Endothelial cell of umbilical vein (primary cell): ENCODE measurements at regions not wholly inside any gene's neighbourhood (a gene's known extent, or its start where the extent isn't known, plus 50 kb on each side); places are given as distances from the start of the nearest gene placed in this dataset.

Experiments
- BruUV-seq: library from RNA; stranded (reverse); fragments of 400-500 nt; replicated peaks from 2 replicates; lab custom pipeline; 2021; lab: Mats Ljungman, UMichigan
- CTCF ChIA-PET: fragments of 300-600, 350-600 bp; sonication (Branson Sonifier 250); formaldehyde crosslinking; loops from one replicate; lab custom pipeline; 2021; ENCODE audit warnings: antibody characterized with exemption, inconsistent platforms; lab: Charles Lee
- POLR2A ChIA-PET: fragments of 300-600, 350-600 bp; sonication (Branson Sonifier 250); formaldehyde crosslinking; loops from one replicate; lab custom pipeline; 2021; ENCODE audit warnings: antibody characterized with exemption, inconsistent platforms; lab: Charles Lee
- DNase-seq: peaks from one replicate; pipeline ENCODE4 v3.0.0-alpha.2; 2011; ENCODE audit warnings: low read depth, low spot score
- FAIRE-seq: peaks from 2 replicates; lab custom pipeline; 2011; peaks lifted over from hg19 to GRCh38; lab: Jason Lieb, UNC
- H2AFZ ChIP-seq: 2 replicates; pipeline ENCODE4 v1.6.0; 2012; ENCODE audit warnings: low read depth, low read length, control low read depth, inconsistent platforms
- H3K27ac ChIP-seq: 2 replicates; pipeline ENCODE4 v1.5.1; 2011; ENCODE audit warnings: low read depth, mild to moderate bottlenecking, control low read depth, low read length, moderate library complexity; ENCODE audit not compliant: insufficient read depth
- H3K27me3 ChIP-seq, 2 experiments: 2 replicates each; pipeline versions ENCODE4 v1.6.0 to v1.6.1; 2011; ENCODE audit warnings: low read length in 2 of 2, mixed read lengths in 1 of 2; ENCODE audit not compliant: control insufficient read depth in 2 of 2, insufficient read depth in 2 of 2
- H3K36me3 ChIP-seq, 2 experiments: 2 replicates in 1 of 2; 3 replicates in 1 of 2; pipeline ENCODE4 v1.5.1; 2011; ENCODE audit warnings: low read length in 2 of 2, mild to moderate bottlenecking in 1 of 2, moderate library complexity in 1 of 2; ENCODE audit not compliant: control insufficient read depth in 2 of 2, insufficient read depth in 2 of 2; ENCODE audit errors: extremely low read depth in 1 of 2
- H3K4me1 ChIP-seq: 3 replicates; pipeline ENCODE4 v1.5.1; 2011; ENCODE audit warnings: mild to moderate bottlenecking, low read length; ENCODE audit not compliant: control insufficient read depth, insufficient read depth; ENCODE audit errors: extremely low read depth
- H3K4me2 ChIP-seq: 2 replicates; pipeline ENCODE4 v1.6.1; 2011; ENCODE audit warnings: low read length, control low read depth, mixed read lengths; ENCODE audit not compliant: insufficient read depth
- H3K4me3 ChIP-seq, 3 experiments: fragments of 200-600 bp in 1 of 3; sonication (generic), shearing (Covaris generic) in 1 of 3; replicated peaks in 1 of 3; 2 replicates each; pipeline ENCODE4 v1.5.1; 2011 to 2016; ENCODE audit warnings: control low read depth in 3 of 3, low read length in 3 of 3, mild to moderate bottlenecking in 2 of 3, inconsistent platforms in 1 of 3, low read depth in 1 of 3, moderate library complexity in 1 of 3; ENCODE audit not compliant: insufficient read depth in 1 of 3
- H3K79me2 ChIP-seq: 2 replicates; pipeline ENCODE4 v1.6.0; 2012; ENCODE audit warnings: low read length, inconsistent platforms; ENCODE audit not compliant: control insufficient read depth, insufficient read depth
- H3K9ac ChIP-seq: replicated peaks from 2 replicates; pipeline ENCODE3; 2011; ENCODE audit warnings: low read length, control low read depth; ENCODE audit not compliant: insufficient read depth; ENCODE audit errors: extremely low read depth
- H3K9me1 ChIP-seq: replicated peaks from 3 replicates; pipeline ENCODE4 v1.6.0; 2011; ENCODE audit warnings: mild to moderate bottlenecking, low read length; ENCODE audit not compliant: control insufficient read depth, insufficient read depth; ENCODE audit errors: extremely low read depth
- H3K9me3 ChIP-seq: replicated peaks from 2 replicates; pipeline ENCODE4 v1.5.1; 2012; ENCODE audit warnings: low read length, inconsistent platforms; ENCODE audit not compliant: control insufficient read depth, insufficient read depth
- H4K20me1 ChIP-seq: replicated peaks from 2 replicates; pipeline ENCODE3; 2011; ENCODE audit warnings: mild to moderate bottlenecking, low read length; ENCODE audit not compliant: control insufficient read depth, insufficient read depth; ENCODE audit errors: extremely low read depth
- EZH2 ChIP-seq: IDR thresholded peaks from 2 replicates; pipeline ENCODE4 v1.6.1; 2012; ENCODE audit warnings: borderline replicate concordance, low read depth, mild to moderate bottlenecking, moderate library complexity, low read length, inconsistent platforms; ENCODE audit not compliant: severe bottlenecking
- FOS ChIP-seq: IDR thresholded peaks from 2 replicates; pipeline ENCODE4 v1.6.1; 2011; ENCODE audit warnings: mild to moderate bottlenecking, low read length, moderate library complexity, borderline replicate concordance; ENCODE audit not compliant: insufficient read depth
- GATA2 ChIP-seq: IDR thresholded peaks from 2 replicates; pipeline ENCODE4 v1.7.0; 2011; ENCODE audit warnings: low read depth, mild to moderate bottlenecking, moderate library complexity, mixed read lengths, low read length; ENCODE audit not compliant: insufficient read length, insufficient read depth
- JUN ChIP-seq: IDR thresholded peaks from 2 replicates; pipeline ENCODE4 v1.6.1; 2011; ENCODE audit warnings: borderline replicate concordance, low read depth; ENCODE audit not compliant: insufficient read length, insufficient read depth
- MYC ChIP-seq: IDR thresholded peaks from one replicate; pipeline ENCODE4 v1.6.1; 2011; ENCODE audit warnings: mild to moderate bottlenecking, low read depth, low read length
- POLR2A ChIP-seq: IDR thresholded peaks from 2 replicates; pipeline ENCODE4 v1.6.1; 2012; ENCODE audit warnings: low read depth, mild to moderate bottlenecking, control low read depth, low read length
- POLR2AphosphoS5 ChIP-seq: IDR thresholded peaks from 2 replicates; pipeline ENCODE4 v1.6.1; 2012; ENCODE audit warnings: low read depth, mild to moderate bottlenecking, control low read depth, low read length, moderate library complexity; ENCODE audit not compliant: insufficient read depth
- dilution Hi-C: fragments of 300-500 bp; cut with MboI; formaldehyde crosslinking; loops from one replicate; pipeline ENCODE4 v1.15.0; 2019; ENCODE audit warnings: low sequenced_read_pairs; ENCODE audit not compliant: extremely low pct_ligation_motif_present
- intact Hi-C: fragments of 100-400 bp; cut with micrococcal nuclease; formaldehyde crosslinking; loops from one replicate; pipeline ENCODE4 v1.10.0; 2022
- TF ChIP-seq, protein P1 (sequence below), 2 donors: IDR thresholded peaks; 1 replicate in 1 of 2; 2 replicates in 1 of 2; pipeline ENCODE4 v1.5.1; 2011; ENCODE audit warnings: low read length in 2 of 2, mild to moderate bottlenecking in 2 of 2, moderate library complexity in 2 of 2, control low read depth in 1 of 2, inconsistent platforms in 1 of 2, low read depth in 1 of 2; ENCODE audit not compliant: insufficient read depth in 1 of 2; ENCODE audit errors: extremely low read depth in 1 of 2
- TF ChIP-seq, protein P2 (sequence below): IDR thresholded peaks from 2 replicates; pipeline ENCODE4 v1.6.1; 2011; ENCODE audit not compliant: insufficient read depth, insufficient read length

GRCh38 chr10:78405231-78405630, 371.6 kb downstream of the RPS24 start:
- no peak overlapping the region for H3K9ac ChIP-seq
- ChIA-PET CTCF (no interaction called here), POLR2A (no interaction called here)
- no peak for TF ChIP-seq JUN
- TF ChIP-seq, protein P1, sequence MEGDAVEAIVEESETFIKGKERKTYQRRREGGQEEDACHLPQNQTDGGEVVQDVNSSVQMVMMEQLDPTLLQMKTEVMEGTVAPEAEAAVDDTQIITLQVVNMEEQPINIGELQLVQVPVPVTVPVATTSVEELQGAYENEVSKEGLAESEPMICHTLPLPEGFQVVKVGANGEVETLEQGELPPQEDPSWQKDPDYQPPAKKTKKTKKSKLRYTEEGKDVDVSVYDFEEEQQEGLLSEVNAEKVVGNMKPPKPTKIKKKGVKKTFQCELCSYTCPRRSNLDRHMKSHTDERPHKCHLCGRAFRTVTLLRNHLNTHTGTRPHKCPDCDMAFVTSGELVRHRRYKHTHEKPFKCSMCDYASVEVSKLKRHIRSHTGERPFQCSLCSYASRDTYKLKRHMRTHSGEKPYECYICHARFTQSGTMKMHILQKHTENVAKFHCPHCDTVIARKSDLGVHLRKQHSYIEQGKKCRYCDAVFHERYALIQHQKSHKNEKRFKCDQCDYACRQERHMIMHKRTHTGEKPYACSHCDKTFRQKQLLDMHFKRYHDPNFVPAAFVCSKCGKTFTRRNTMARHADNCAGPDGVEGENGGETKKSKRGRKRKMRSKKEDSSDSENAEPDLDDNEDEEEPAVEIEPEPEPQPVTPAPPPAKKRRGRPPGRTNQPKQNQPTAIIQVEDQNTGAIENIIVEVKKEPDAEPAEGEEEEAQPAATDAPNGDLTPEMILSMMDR (IDR thresholded peaks at IDR 0.05; ENCODE audit: extremely low read depth in 1 of 2, insufficient read depth in 1 of 2, low read depth in 1 of 2, low read length in 2 of 2) = no peak
- no peak for TF ChIP-seq FOS
- no peak for TF ChIP-seq GATA2
- TF ChIP-seq MYC = no peak
- TF ChIP-seq EZH2 = no peak
- TF ChIP-seq POLR2AphosphoS5 = no peak
- TF ChIP-seq, protein P2, sequence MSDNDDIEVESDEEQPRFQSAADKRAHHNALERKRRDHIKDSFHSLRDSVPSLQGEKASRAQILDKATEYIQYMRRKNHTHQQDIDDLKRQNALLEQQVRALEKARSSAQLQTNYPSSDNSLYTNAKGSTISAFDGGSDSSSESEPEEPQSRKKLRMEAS = no peak
- no peak for TF ChIP-seq POLR2A
- dilution Hi-C loops (no loop called here), intact Hi-C loops (no loop called here)
- no peak overlapping the region for H2AFZ ChIP-seq
- BruUV-seq = no TSS peak
- H4K20me1 ChIP-seq = no peaks in the 10 kb centered on the region
- H3K36me3 ChIP-seq = no peaks in the 10 kb centered on the region
- no peaks in the 10 kb centered on the region for H3K9me1 ChIP-seq
- peaks cover 0 to 4% of the 10 kb centered on the region in 2 experiments for H3K27me3 ChIP-seq
- H3K27ac ChIP-seq = no peak overlapping the region
- H3K79me2 ChIP-seq = no peaks in the 10 kb centered on the region
- no peaks in the 10 kb centered on the region for H3K9me3 ChIP-seq
- no peak for FAIRE-seq
- no peak for DNase-seq
- H3K4me1 ChIP-seq = no peaks in the 10 kb centered on the region
- no peak overlapping the region for H3K4me3 ChIP-seq
- no peak overlapping the region for H3K4me2 ChIP-seq
